ENCODE measurements at regions not wholly inside any gene's neighbourhood (a gene's known extent, or its start where the extent isn't known, plus 50 kb on each side); places are given as distances from the start of the nearest gene placed in this dataset.
"Not testable (repeated sequence)": the region's sequence is repeated elsewhere in the genome, so short reads cannot be mapped to it uniquely, and the experiment has no call there.

GRCh38 chr14:105621479-105622328, 95.3 kb downstream of the TMEM121 start:
- CTCF ChIA-PET (ENCODE audit: low intra/inter-chr PET ratio, low total read pairs); H3K9ac ChIP-seq (ENCODE audit: insufficient read depth, low read depth, low read length); H3K4me1 ChIP-seq (ENCODE audit: insufficient read depth, low read length); intact Hi-C loops (cut with micrococcal nuclease; ENCODE audit: unreplicated experiment); ATAC-seq; H3K79me2 ChIP-seq (ENCODE audit: insufficient read depth, low read length); H3K9me3 ChIP-seq (ENCODE audit: low read length); H3K4me3 ChIP-seq (replicated peaks in 1 of 3; ENCODE audit: insufficient read depth in 1 of 3, low read depth in 2 of 3, low read length in 3 of 3); H2AFZ ChIP-seq (ENCODE audit: low read length); FAIRE-seq; H3K27ac ChIP-seq (ENCODE audit: extremely low read length, insufficient read depth, low read length); H3K27me3 ChIP-seq (ENCODE audit: control insufficient read depth in 1 of 2, insufficient read depth in 2 of 2, low read length in 2 of 2); H4K20me1 ChIP-seq (ENCODE audit: insufficient read depth, low read length); H3K4me2 ChIP-seq (ENCODE audit: low read depth, low read length); in situ Hi-C loops (cut with HindIII; ENCODE audit: extremely low pct_ligation_motif_present, low pct_unique_long_range_greater_than_20kb); POLR2A ChIA-PET; H3K36me3 ChIP-seq (replicated peaks in 1 of 2; ENCODE audit: control insufficient read depth in 1 of 2, insufficient read depth in 2 of 2, low read length in 2 of 2); BruUV-seq (replicated peaks); DNase-seq (ENCODE audit: low spot score): not testable (repeated sequence)
- 26% methylated on average over 4 of the region's 23 CpGs for WGBS (ENCODE audit: low lambda C conversion rate)

- no peaks in the 10 kb centered on the region for H3K9me3 ChIP-seq (ENCODE audit: low read length)
- no peak for FAIRE-seq
- no peaks in the 10 kb centered on the region for H4K20me1 ChIP-seq (ENCODE audit: insufficient read depth, low read length)
These were observed 96.1 kb downstream of the TMEM121 start for GRCh38 chr14:105622329-105622955.

DNA sequence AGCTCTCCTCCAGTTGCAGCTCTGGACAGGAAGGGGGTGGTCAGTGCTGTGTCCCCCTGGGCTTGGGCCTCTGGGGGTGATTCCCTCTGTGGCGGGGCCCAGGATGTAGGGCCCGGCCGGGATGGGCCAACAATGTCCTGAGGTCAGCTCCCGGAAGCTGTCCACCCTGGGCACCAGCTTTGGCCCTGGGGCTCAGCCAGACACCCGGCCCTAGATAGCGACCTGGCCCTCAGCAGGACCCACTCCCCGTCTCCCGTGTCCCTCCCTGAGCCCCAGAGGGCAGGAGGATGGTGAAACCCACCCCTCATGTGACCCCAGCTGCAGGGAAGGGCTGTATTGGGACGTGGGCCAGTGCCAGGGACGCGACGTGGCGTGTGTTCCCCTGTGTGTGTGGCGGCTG, 96.8 kb downstream of the TMEM121 start:
- H3K9ac ChIP-seq (ENCODE audit: insufficient read depth, low read depth, low read length); in situ Hi-C loops (cut with HindIII; ENCODE audit: extremely low pct_ligation_motif_present, low pct_unique_long_range_greater_than_20kb); H3K4me3 ChIP-seq (replicated peaks in 1 of 3; ENCODE audit: insufficient read depth in 1 of 3, low read depth in 2 of 3, low read length in 3 of 3); H3K4me2 ChIP-seq (ENCODE audit: low read depth, low read length); H2AFZ ChIP-seq (ENCODE audit: low read length); H3K36me3 ChIP-seq (replicated peaks in 1 of 2; ENCODE audit: control insufficient read depth in 1 of 2, insufficient read depth in 2 of 2, low read length in 2 of 2); FAIRE-seq; POLR2A ChIA-PET; intact Hi-C loops (cut with micrococcal nuclease; ENCODE audit: unreplicated experiment); BruUV-seq (replicated peaks); ATAC-seq; H4K20me1 ChIP-seq (ENCODE audit: insufficient read depth, low read length); H3K27ac ChIP-seq (ENCODE audit: extremely low read length, insufficient read depth, low read length); H3K27me3 ChIP-seq (ENCODE audit: control insufficient read depth in 1 of 2, insufficient read depth in 2 of 2, low read length in 2 of 2); DNase-seq (ENCODE audit: low spot score); CTCF ChIA-PET (ENCODE audit: low intra/inter-chr PET ratio, low total read pairs); H3K4me1 ChIP-seq (ENCODE audit: insufficient read depth, low read length); H3K9me3 ChIP-seq (ENCODE audit: low read length); H3K79me2 ChIP-seq (ENCODE audit: insufficient read depth, low read length): not testable (repeated sequence)
- 10% methylated on average over 4 of the region's 14 CpGs for WGBS (ENCODE audit: low lambda C conversion rate)

More at GRCh38 chr14:105622329-105622955, 96.1 kb downstream of the TMEM121 start:
- Histone ChIP-seq H2AFZ (ENCODE audit: low read length) (no peak overlapping the region), H3K27ac (ENCODE audit: extremely low read length, insufficient read depth, low read length) (no peak overlapping the region), H3K27me3 (ENCODE audit: control insufficient read depth in 1 of 2, insufficient read depth in 2 of 2, low read length in 2 of 2) (peaks cover 0 to 4% of the 10 kb centered on the region in 2 experiments; a peak in 2 of 5 replicates), H3K79me2 (ENCODE audit: insufficient read depth, low read length) (no peaks in the 10 kb centered on the region), H3K9ac (ENCODE audit: insufficient read depth, low read depth, low read length) (no peak overlapping the region), H3K4me1 (ENCODE audit: insufficient read depth, low read length) (no peaks in the 10 kb centered on the region), H3K36me3 (replicated peaks in 1 of 2; ENCODE audit: control insufficient read depth in 1 of 2, insufficient read depth in 2 of 2, low read length in 2 of 2) (no peaks in the 10 kb centered on the region), H3K4me3 (replicated peaks in 1 of 3; ENCODE audit: insufficient read depth in 1 of 3, low read depth in 2 of 3, low read length in 3 of 3) (no peak overlapping the region), H3K4me2 (ENCODE audit: low read depth, low read length) (no peak overlapping the region)
- no TSS peak for BruUV-seq (replicated peaks)
- 20% methylated on average over 12 of the region's 12 CpGs for WGBS (ENCODE audit: low lambda C conversion rate)
- intact Hi-C loops (cut with micrococcal nuclease; ENCODE audit: unreplicated experiment) (no loop called here), in situ Hi-C loops (cut with HindIII; ENCODE audit: extremely low pct_ligation_motif_present, low pct_unique_long_range_greater_than_20kb) (no loop called here)
- ChIA-PET CTCF (ENCODE audit: low intra/inter-chr PET ratio, low total read pairs) (no interaction called here), POLR2A (no interaction called here)
- TF ChIP-seq ARNTL (CRISPR knock-in tag; IDR thresholded peaks at IDR 0.05) = no peak
- TF ChIP-seq BHLHE40 (IDR thresholded peaks at IDR 0.05; ENCODE audit: low read length) = no peak
- TF ChIP-seq ZNF674 (CRISPR knock-in tag; IDR thresholded peaks at IDR 0.05; ENCODE audit: low read depth) = no peak
- no peak for TF ChIP-seq KLF6 (CRISPR knock-in tag; IDR thresholded peaks at IDR 0.05)
- TF ChIP-seq SCMH1 (CRISPR knock-in tag; IDR thresholded peaks at IDR 0.05; ENCODE audit: borderline replicate concordance) = no peak
- TF ChIP-seq SRSF9 (IDR thresholded peaks at IDR 0.05; ENCODE audit: borderline replicate concordance, insufficient read depth, low read depth, low read length, poor library complexity, severe bottlenecking) = no peak
- TF ChIP-seq FOSL2 (CRISPR knock-in tag; IDR thresholded peaks at IDR 0.05) = no peak
- no peak for TF ChIP-seq ZNF782 (CRISPR knock-in tag; IDR thresholded peaks at IDR 0.05; ENCODE audit: borderline replicate concordance)
- TF ChIP-seq XRCC5 (optimal IDR thresholded peaks at IDR 0.05; ENCODE audit: low read length) = no peak
- TF ChIP-seq ZNF800 (CRISPR knock-in tag; IDR thresholded peaks at IDR 0.05) = no peak
- no peak for TF ChIP-seq ZFP1 (CRISPR knock-in tag; IDR thresholded peaks at IDR 0.05)
- no peak for TF ChIP-seq MAF1 (CRISPR knock-in tag; IDR thresholded peaks at IDR 0.05; ENCODE audit: borderline replicate concordance)
- no peak for TF ChIP-seq POLR2AphosphoS2 (IDR thresholded peaks at IDR 0.05; ENCODE audit: low read depth, low read length)
- TF ChIP-seq ZNF460 (CRISPR knock-in tag; IDR thresholded peaks at IDR 0.05; ENCODE audit: borderline replicate concordance) = no peak
- ATAC-seq (no peak; the same call in 1 of the 3 replicates), DNase-seq (ENCODE audit: low spot score) (no peak)

All from HepG2 (cell line).